ENCODE measurements at regions not wholly inside any gene's neighbourhood (a gene's known extent, or its start where the extent isn't known, plus 50 kb on each side); places are given as distances from the start of the nearest gene placed in this dataset.

GRCh38 chr2:105582952-105583660 lies 161.6 kb upstream of the NCK2 start:
- no peak overlapping the region for H3K4ac ChIP-seq (replicated peaks; ENCODE audit: insufficient read length, low read depth, low read length)
- no peak overlapping the region for H3K9ac ChIP-seq (replicated peaks in 1 of 4; ENCODE audit: extremely low read depth in 1 of 4, low read depth in 3 of 4, low read length in 3 of 4)
- H3K4me1 ChIP-seq (replicated peaks in 1 of 4; ENCODE audit: control insufficient read depth in 3 of 4, insufficient read depth in 4 of 4, low read length in 3 of 4) = peaks cover 0 to 4% (median 1%) of the 10 kb centered on the region in 4 experiments; a peak in 4 of 7 replicates
- no peak overlapping the region for H3K14ac ChIP-seq (ENCODE audit: insufficient read length)
- no peak overlapping the region for H4K5ac ChIP-seq (ENCODE audit: insufficient read length, low read depth, low read length)
- no peak overlapping the region for H2BK12ac ChIP-seq (ENCODE audit: low read depth, low read length)
- H3K27ac ChIP-seq (ENCODE audit: low read depth, low read length) = no peak overlapping the region
- H3K23me2 ChIP-seq (ENCODE audit: low read depth, low read length) = no peaks in the 10 kb centered on the region
- no peak for DNase-seq (ENCODE audit: low read depth in 1 of 2, low spot score in 2 of 2)
- H2AFZ ChIP-seq (ENCODE audit: low read length) = no peak overlapping the region
- POLR2A ChIA-PET (ENCODE audit: partially characterized antibody) = no interaction called here
- no peak overlapping the region for H3K23ac ChIP-seq (ENCODE audit: insufficient read length)
- H3K18ac ChIP-seq (ENCODE audit: extremely low read depth, low read length) = no peak overlapping the region
- no peaks in the 10 kb centered on the region for H3K79me2 ChIP-seq (ENCODE audit: control insufficient read depth in 1 of 2, insufficient read depth in 2 of 2, low read length in 2 of 2)
- no peak overlapping the region for H3K4me2 ChIP-seq (ENCODE audit: insufficient read depth in 1 of 2, low read depth in 2 of 2, low read length in 2 of 2)
- CTCF ChIA-PET (ENCODE audit: partially characterized antibody) = interaction anchor here (0.5 to 1.4 kb wide), 8 partner anchors 10 to 480 kb away, joined by 3 read pairs; no protein-coding TSS in a partner anchor
- no peaks in the 10 kb centered on the region for H3K36me3 ChIP-seq (ENCODE audit: control insufficient read depth in 2 of 4, insufficient read depth in 4 of 4, low read length in 3 of 4)
- WGBS, 2 experiments (ENCODE audit: extremely low coverage in 1 of 2, insufficient coverage in 1 of 2, insufficient read length in 1 of 2, insufficient replicate concordance in 2 of 2, low coverage in 1 of 2, low lambda C conversion rate in 2 of 2, missing lambda C conversion rate in 1 of 2) = 88% methylated on average over 3 of the region's 3 CpGs; no CpG with 5 or more reads in 1 of the 2 experiments
- no peak overlapping the region for H2BK120ac ChIP-seq (replicated peaks; ENCODE audit: low read depth, low read length)
- no peak overlapping the region for H3K56ac ChIP-seq (replicated peaks; ENCODE audit: insufficient read length, low read depth, low read length)
- H4K20me1 ChIP-seq (replicated peaks in 1 of 2; ENCODE audit: control insufficient read depth in 1 of 2, insufficient read depth in 2 of 2, low read length in 2 of 2) = no peaks in the 10 kb centered on the region
- no peaks in the 10 kb centered on the region for H3K27me3 ChIP-seq (replicated peaks in 1 of 4; ENCODE audit: control insufficient read depth in 3 of 4, extremely low read depth in 1 of 4, insufficient read depth in 3 of 4, low read length in 3 of 4)
- no peak overlapping the region for H2BK5ac ChIP-seq (ENCODE audit: low read depth, low read length)
- no peak overlapping the region for H4K8ac ChIP-seq (ENCODE audit: extremely low read depth, insufficient read depth, low read length)
- H4K91ac ChIP-seq (replicated peaks; ENCODE audit: insufficient read length, low read length) = no peak overlapping the region
- H3K4me3 ChIP-seq (ENCODE audit: extremely low read depth in 1 of 4, insufficient read depth in 2 of 4, low read depth in 3 of 4, low read length in 4 of 4) = no peak overlapping the region
- no peak overlapping the region for H2AK5ac ChIP-seq (ENCODE audit: low read depth, low read length)
- no peaks in the 10 kb centered on the region for H3K9me3 ChIP-seq (ENCODE audit: insufficient read depth in 2 of 2, low read depth in 1 of 2, low read length in 1 of 2)
- no peak overlapping the region for H2BK20ac ChIP-seq (ENCODE audit: low read length)
- H3K79me1 ChIP-seq (ENCODE audit: low read depth, low read length) = no peaks in the 10 kb centered on the region
- H2BK15ac ChIP-seq (ENCODE audit: low read length) = no peak overlapping the region
- no peak for FAIRE-seq
- no peak for TF ChIP-seq CBX8 (IDR thresholded peaks at IDR 0.05; ENCODE audit: borderline replicate concordance, low read depth, low read length)
- no peak for TF ChIP-seq SP4 (IDR thresholded peaks at IDR 0.05; ENCODE audit: low read length)
- no peak for TF ChIP-seq BACH1 (IDR thresholded peaks at IDR 0.05; ENCODE audit: low read length)
- TF ChIP-seq NRF1 (IDR thresholded peaks at IDR 0.05; ENCODE audit: low read depth, low read length) = no peak
- no peak for TF ChIP-seq SP1 (IDR thresholded peaks at IDR 0.05; ENCODE audit: low read depth, low read length)
- TF ChIP-seq SUZ12 (IDR thresholded peaks at IDR 0.05; ENCODE audit: low read length) = no peak
- no peak for TF ChIP-seq SIX5 (IDR thresholded peaks at IDR 0.05; ENCODE audit: low read depth, low read length)
- no peak for TF ChIP-seq ATF3 (IDR thresholded peaks at IDR 0.05; ENCODE audit: insufficient read depth, low read depth, low read length)
- no peak for TF ChIP-seq ATF2 (IDR thresholded peaks at IDR 0.05; ENCODE audit: low read length)
- no peak for TF ChIP-seq ASH2L (IDR thresholded peaks at IDR 0.05; ENCODE audit: low read length)
- no peak for TF ChIP-seq JUND (IDR thresholded peaks at IDR 0.05; ENCODE audit: low read length)
- TF ChIP-seq HDAC2 (IDR thresholded peaks at IDR 0.05; ENCODE audit: borderline replicate concordance in 1 of 2, low read depth in 2 of 2, low read length in 2 of 2) = no peak
